OCI-LY7 (cell line): ENCODE measurements at regions not wholly inside any gene's neighbourhood (a gene's known extent, or its start where the extent isn't known, plus 50 kb on each side); places are given as distances from the start of the nearest gene placed in this dataset.

Source experiments
- CTCF ChIP-seq: fragments of 200-600 bp; sonication (generic); conservative IDR thresholded peaks from 2 replicates; pipeline ENCODE4 v1.5.1; 2014; ENCODE audit warnings: mild to moderate bottlenecking, antibody characterized with exemption, low read length, moderate library complexity, mixed read lengths
- EZH2phosphoT487 ChIP-seq: fragments of 200-600 bp; sonication (generic); IDR thresholded peaks from 2 replicates; pipeline ENCODE4 v1.6.1; 2018; ENCODE audit warnings: low read depth, borderline replicate concordance, mild to moderate bottlenecking, mixed run types, antibody characterized with exemption, low read length, moderate library complexity, mixed read lengths

DNA sequence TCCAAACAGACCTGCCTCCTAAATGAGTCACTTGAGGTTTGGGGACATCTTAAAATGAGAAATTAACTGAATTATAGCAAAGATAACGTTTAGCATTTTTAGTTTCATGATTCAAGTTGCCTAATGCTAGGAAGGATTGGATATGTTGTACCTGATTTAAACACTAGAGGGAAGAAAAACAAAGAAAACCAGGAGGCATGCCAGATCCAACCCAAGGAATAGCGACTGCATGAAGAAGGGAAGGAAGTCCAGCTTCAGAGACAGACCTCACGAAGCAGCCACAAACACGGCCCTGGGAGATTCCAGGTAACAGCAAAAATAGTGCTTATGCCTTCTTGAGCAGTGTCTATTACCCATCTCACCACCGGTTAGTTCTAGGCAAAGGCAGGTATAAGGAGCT lies 499.9 kb upstream of the SPHKAP start:
- TF ChIP-seq CTCF (no peak), EZH2phosphoT487 (no peak)
